ENCODE measurements at regions not wholly inside any gene's neighbourhood (a gene's known extent, or its start where the extent isn't known, plus 50 kb on each side); places are given as distances from the start of the nearest gene placed in this dataset.

DNA sequence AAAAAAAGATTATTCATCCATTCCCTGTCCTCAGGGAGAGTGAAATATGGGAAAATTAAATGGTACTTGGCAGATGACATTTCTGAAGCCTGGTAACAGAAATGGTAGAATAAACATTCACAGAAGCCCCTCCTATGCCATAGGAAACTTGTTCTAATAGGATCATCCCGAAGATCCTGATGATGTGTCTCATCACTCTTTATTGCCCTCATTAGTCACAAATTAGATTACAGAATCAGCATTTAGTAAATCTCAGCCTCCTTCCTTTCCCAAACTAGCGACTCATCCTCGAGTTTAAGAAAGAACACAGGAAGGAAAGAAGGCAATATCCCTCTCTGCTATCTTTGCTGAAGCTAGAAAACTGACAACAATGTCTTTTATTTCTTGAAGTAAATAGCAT, 154.4 kb downstream of the TMEM200A start:
- H3K4me3 ChIP-seq (ENCODE audit: low read depth, low read length), result no peak overlapping the region

GRCh38 chr6:130520801-130521200, 155.0 kb downstream of the TMEM200A start:
- no peak overlapping the region for H3K4me3 ChIP-seq (ENCODE audit: low read depth, low read length)
- H3K36me3 ChIP-seq (ENCODE audit: control insufficient read depth, insufficient read depth, low read length), result no peaks in the 10 kb centered on the region
- H3K27me3 ChIP-seq (ENCODE audit: control insufficient read depth, insufficient read depth, low read length), result no peaks in the 10 kb centered on the region
- TF ChIP-seq CTCF (IDR thresholded peaks at IDR 0.05; ENCODE audit: insufficient read depth, low read length, poor library complexity, severe bottlenecking), result no peak
- no peak for DNase-seq (ENCODE audit: low read depth)

More for the DNA sequence above, 154.4 kb downstream of the TMEM200A start:
- no peak for DNase-seq (ENCODE audit: low read depth)
- no peaks in the 10 kb centered on the region for H3K36me3 ChIP-seq (ENCODE audit: control insufficient read depth, insufficient read depth, low read length)
- no peaks in the 10 kb centered on the region for H3K27me3 ChIP-seq (ENCODE audit: control insufficient read depth, insufficient read depth, low read length)
- TF ChIP-seq CTCF (IDR thresholded peaks at IDR 0.05; ENCODE audit: insufficient read depth, low read length, poor library complexity, severe bottlenecking), result no peak

- DNase-seq (ENCODE audit: low read depth), result no peak
- Histone ChIP-seq H3K4me3 (ENCODE audit: low read depth, low read length) (no peak overlapping the region), H3K36me3 (ENCODE audit: control insufficient read depth, insufficient read depth, low read length) (no peaks in the 10 kb centered on the region), H3K27me3 (ENCODE audit: control insufficient read depth, insufficient read depth, low read length) (no peaks in the 10 kb centered on the region)
- TF ChIP-seq CTCF (IDR thresholded peaks at IDR 0.05; ENCODE audit: insufficient read depth, low read length, poor library complexity, severe bottlenecking), result no peak
These were observed 158.7 kb downstream of the TMEM200A start for GRCh38 chr6:130524552-130524951.

DNA sequence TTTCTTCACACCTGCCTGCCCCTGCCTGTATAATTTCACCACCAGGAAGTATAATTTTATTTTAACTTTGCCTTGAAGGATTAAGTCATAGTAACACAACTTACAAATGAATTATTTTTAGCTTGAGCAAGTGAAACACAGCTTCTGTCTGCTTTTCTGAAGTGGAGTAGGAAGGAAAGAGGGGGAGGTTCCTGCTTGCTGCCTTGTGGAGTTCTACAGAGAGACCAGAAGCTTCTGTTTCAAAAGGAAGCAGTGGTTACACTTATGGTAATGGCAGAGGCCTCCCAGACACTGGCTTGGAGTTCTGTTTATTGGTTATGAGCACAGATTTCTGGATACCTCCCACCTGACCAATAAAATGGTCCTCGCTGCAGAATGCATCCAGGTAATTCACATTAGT, 159.6 kb downstream of the TMEM200A start:
- DNase-seq (ENCODE audit: low read depth), result no peak
- no peak for TF ChIP-seq CTCF (IDR thresholded peaks at IDR 0.05; ENCODE audit: insufficient read depth, low read length, poor library complexity, severe bottlenecking)
- no peak overlapping the region for H3K4me3 ChIP-seq (ENCODE audit: low read depth, low read length)
- H3K27me3 ChIP-seq (ENCODE audit: control insufficient read depth, insufficient read depth, low read length), result no peaks in the 10 kb centered on the region
- no peaks in the 10 kb centered on the region for H3K36me3 ChIP-seq (ENCODE audit: control insufficient read depth, insufficient read depth, low read length)

DNA sequence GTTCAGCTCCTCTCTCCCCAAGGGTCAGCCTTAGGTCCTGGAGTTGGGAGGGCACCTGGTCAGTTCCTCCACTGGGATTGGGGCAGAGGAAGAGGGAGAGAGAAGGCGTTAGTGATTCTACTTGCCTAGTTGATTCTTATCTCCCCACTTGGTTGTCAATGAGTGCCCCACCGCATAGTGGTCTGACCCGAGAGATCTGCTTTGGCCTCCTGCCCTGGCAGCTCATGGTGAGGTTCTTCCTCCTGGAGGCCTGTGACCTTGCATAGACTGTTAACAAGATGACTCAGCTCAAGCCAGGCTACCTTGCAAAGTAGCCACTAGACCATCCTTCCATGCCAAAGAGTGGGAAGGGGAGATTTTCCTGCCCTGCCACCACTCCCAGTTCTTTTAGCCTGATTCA, 160.6 kb downstream of the TMEM200A start:
- Histone ChIP-seq H3K36me3 (ENCODE audit: control insufficient read depth, insufficient read depth, low read length) (no peaks in the 10 kb centered on the region), H3K27me3 (ENCODE audit: control insufficient read depth, insufficient read depth, low read length) (no peaks in the 10 kb centered on the region), H3K4me3 (ENCODE audit: low read depth, low read length) (no peak overlapping the region)
- TF ChIP-seq CTCF (IDR thresholded peaks at IDR 0.05; ENCODE audit: insufficient read depth, low read length, poor library complexity, severe bottlenecking), result no peak
- no peak for DNase-seq (ENCODE audit: low read depth)

GRCh38 chr6:130527173-130527572, 161.4 kb downstream of the TMEM200A start:
- no peaks in the 10 kb centered on the region for H3K36me3 ChIP-seq (ENCODE audit: control insufficient read depth, insufficient read depth, low read length)
- H3K4me3 ChIP-seq (ENCODE audit: low read depth, low read length), result no peak overlapping the region
- no peaks in the 10 kb centered on the region for H3K27me3 ChIP-seq (ENCODE audit: control insufficient read depth, insufficient read depth, low read length)
- TF ChIP-seq CTCF (IDR thresholded peaks at IDR 0.05; ENCODE audit: insufficient read depth, low read length, poor library complexity, severe bottlenecking), result no peak
- DNase-seq (ENCODE audit: low read depth), result no peak

All from kidney epithelial cell (primary cell).